ENCODE measurements at regions not wholly inside any gene's neighbourhood (a gene's known extent, or its start where the extent isn't known, plus 50 kb on each side); places are given as distances from the start of the nearest gene placed in this dataset.

DNA sequence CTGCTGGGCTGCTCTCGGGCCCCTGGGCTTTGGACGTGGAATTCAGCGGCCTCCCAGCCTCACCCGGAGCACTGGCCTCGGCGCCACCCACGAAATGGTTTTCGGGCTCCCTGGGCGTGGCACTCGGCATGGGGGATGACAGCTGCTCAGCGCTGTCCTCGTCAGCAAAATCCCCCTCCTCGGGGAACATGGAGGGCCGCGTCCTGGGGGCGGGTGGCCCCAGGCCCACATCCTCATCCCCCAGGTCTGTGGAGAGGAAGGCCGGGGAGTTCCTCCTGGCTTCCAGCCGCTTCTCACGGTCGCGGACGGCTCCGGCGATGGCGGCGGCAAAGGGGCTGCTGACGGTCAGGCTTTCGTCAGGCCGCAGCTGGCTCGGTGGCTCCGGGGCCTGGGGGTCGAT, 88.4 kb downstream of the CTTN start:
- Histone ChIP-seq H3K9me3 (peaks cover 0 to 7% of the 10 kb centered on the region in 2 donors), H3K27ac (no peak overlapping the region), H3K4me3 (no peak overlapping the region), H3K4me1 (ENCODE audit: insufficient read depth) (peaks cover 1% of the 10 kb centered on the region), H3K36me3 (no peaks in the 10 kb centered on the region), H3K27me3 (no peaks in the 10 kb centered on the region)
- DNase-seq = no peak
- intact Hi-C loops (cut with DNase I) = no loop called here
- WGBS, 3 donors = 91 to 95% (median 92%) methylated on average over 30 to 32 of the region's 32 CpGs
- TF ChIP-seq EP300 (IDR thresholded peaks at IDR 0.05) = no peak
- TF ChIP-seq, protein P1, sequence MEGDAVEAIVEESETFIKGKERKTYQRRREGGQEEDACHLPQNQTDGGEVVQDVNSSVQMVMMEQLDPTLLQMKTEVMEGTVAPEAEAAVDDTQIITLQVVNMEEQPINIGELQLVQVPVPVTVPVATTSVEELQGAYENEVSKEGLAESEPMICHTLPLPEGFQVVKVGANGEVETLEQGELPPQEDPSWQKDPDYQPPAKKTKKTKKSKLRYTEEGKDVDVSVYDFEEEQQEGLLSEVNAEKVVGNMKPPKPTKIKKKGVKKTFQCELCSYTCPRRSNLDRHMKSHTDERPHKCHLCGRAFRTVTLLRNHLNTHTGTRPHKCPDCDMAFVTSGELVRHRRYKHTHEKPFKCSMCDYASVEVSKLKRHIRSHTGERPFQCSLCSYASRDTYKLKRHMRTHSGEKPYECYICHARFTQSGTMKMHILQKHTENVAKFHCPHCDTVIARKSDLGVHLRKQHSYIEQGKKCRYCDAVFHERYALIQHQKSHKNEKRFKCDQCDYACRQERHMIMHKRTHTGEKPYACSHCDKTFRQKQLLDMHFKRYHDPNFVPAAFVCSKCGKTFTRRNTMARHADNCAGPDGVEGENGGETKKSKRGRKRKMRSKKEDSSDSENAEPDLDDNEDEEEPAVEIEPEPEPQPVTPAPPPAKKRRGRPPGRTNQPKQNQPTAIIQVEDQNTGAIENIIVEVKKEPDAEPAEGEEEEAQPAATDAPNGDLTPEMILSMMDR (IDR thresholded peaks at IDR 0.05) = no peak
- TF ChIP-seq POLR2A (IDR thresholded peaks at IDR 0.05) = no peak

DNA sequence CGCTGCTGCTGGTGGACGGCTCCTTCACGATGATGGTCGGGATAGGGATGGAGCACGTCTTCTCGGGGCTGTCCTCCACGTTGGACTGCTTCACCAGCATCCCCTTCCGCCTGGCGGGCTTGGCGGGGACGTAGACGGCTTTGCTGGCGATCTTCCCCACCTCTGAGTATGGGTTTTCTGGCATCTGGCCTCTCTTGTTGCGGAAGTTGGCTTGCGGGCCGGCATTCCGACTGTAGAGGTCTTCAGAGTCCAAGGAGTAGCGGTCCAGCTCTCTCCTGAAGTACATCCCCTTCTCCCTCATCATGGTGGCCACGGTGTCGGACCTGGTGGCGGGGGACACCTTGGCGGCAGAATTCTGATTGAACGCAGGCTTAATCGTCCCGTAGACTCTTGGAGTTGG, 88.8 kb downstream of the CTTN start:
- Histone ChIP-seq H3K4me1 (ENCODE audit: insufficient read depth) (peaks cover 1% of the 10 kb centered on the region), H3K9me3 (peaks cover 0 to 7% of the 10 kb centered on the region in 2 donors), H3K27ac (no peak overlapping the region), H3K36me3 (no peaks in the 10 kb centered on the region), H3K4me3 (no peak overlapping the region), H3K27me3 (no peaks in the 10 kb centered on the region)
- no peak for DNase-seq
- no peak for TF ChIP-seq POLR2A (IDR thresholded peaks at IDR 0.05)
- TF ChIP-seq, protein P1 (IDR thresholded peaks at IDR 0.05) = no peak
- TF ChIP-seq EP300 (IDR thresholded peaks at IDR 0.05) = no peak
- 90 to 93% (median 92%) methylated on average over 25 of the region's 25 CpGs for WGBS, 3 donors
- intact Hi-C loops (cut with DNase I) = no loop called here

DNA sequence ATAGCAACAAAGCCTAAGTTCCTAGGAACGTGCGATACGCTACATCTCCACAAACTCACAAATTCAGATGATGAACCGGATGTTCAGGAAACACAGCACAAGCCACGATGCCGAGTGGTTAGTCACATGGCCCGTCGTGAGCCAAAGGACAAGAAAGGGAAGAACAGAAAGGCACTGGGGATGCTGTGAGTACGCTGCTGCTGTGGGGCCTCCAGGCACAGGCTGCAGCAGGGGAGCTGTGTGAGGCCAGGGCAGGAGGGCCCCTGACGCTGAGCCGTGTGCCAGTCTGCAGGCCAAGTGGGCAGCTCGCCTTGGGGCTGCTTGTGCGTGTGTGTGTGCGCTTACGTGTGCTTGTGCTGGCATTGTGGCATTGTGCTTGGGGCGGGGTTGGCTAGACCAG, 89.4 kb downstream of the CTTN start:
- 85 to 90% (median 85%) methylated on average over 16 of the region's 16 CpGs for WGBS, 3 donors
- TF ChIP-seq EP300 (IDR thresholded peaks at IDR 0.05) = no peak
- TF ChIP-seq, protein P1 (IDR thresholded peaks at IDR 0.05) = no peak
- TF ChIP-seq POLR2A (IDR thresholded peaks at IDR 0.05) = no peak
- DNase-seq = no peak
- Histone ChIP-seq H3K4me3 (no peak overlapping the region), H3K27me3 (no peaks in the 10 kb centered on the region), H3K27ac (no peak overlapping the region), H3K4me1 (ENCODE audit: insufficient read depth) (no peaks in the 10 kb centered on the region), H3K36me3 (no peaks in the 10 kb centered on the region), H3K9me3 (peaks cover 0 to 7% of the 10 kb centered on the region in 2 donors)
- intact Hi-C loops (cut with DNase I) = no loop called here

DNA sequence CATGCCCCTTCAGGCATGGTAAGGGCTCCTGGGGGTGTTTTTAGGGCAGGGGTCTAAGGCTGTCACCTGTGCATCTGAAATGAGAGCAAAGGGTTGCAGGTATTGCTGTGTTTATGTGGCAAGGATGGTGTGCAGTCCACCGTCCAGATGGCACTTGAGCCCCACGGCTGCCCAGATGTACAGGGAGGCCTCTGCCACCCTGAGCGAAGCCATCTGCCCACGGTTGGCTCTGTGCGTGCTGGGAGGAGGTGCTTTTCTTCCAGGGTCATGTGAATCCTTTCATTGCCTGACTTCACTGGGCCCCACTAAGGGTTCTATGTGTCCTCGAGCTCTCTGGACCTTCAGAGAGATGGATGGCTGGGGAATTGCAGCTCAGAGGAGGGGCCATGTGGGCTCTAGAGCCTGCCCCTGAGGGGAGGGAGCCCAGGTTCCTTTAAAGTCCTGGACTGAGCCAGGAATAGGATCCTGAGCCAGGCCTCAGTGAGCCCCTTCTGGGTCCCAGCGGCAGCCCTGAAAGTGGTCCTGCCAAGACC, 89.9 kb downstream of the CTTN start:
- WGBS, 3 donors = 63 to 69% (median 65%) methylated on average over 7 of the region's 7 CpGs
- no peak overlapping the region for H3K27ac ChIP-seq
- TF ChIP-seq EP300 (IDR thresholded peaks at IDR 0.05) = no peak
- H3K36me3 ChIP-seq = no peaks in the 10 kb centered on the region
- no peaks in the 10 kb centered on the region for H3K4me1 ChIP-seq (ENCODE audit: insufficient read depth)
- H3K9me3 ChIP-seq = peaks cover 0 to 7% of the 10 kb centered on the region in 2 donors
- H3K4me3 ChIP-seq = no peak overlapping the region
- H3K27me3 ChIP-seq = no peaks in the 10 kb centered on the region
- intact Hi-C loops (cut with DNase I) = no loop called here
- no peak for DNase-seq

DNA sequence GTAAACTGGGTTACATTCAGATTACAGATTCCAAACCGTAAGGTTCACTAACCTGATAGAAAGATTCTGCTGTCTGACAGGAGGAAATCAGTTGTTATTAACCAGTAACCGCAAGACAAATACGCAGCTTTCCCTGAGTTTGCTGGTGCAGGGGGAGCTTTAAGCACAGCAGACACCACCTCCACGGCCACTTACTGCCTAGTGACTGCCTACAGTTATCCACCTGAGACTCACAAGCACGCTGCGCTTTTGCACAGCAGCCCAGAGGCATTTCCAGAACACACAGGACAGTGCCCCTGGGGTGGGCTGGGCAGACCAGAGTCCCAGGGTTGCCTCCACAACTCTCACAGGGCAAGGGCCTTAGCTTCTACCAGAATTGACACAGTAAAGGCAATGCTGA, 90.9 kb downstream of the CTTN start:
- H3K27me3 ChIP-seq = no peaks in the 10 kb centered on the region
- WGBS, 3 donors = 88 to 91% (median 89%) methylated on average over 6 of the region's 6 CpGs
- TF ChIP-seq POLR2A (IDR thresholded peaks at IDR 0.05) = no peak
- no peak for TF ChIP-seq EP300 (IDR thresholded peaks at IDR 0.05)
- TF ChIP-seq, protein P1 (IDR thresholded peaks at IDR 0.05) = no peak
- H3K4me3 ChIP-seq = no peak overlapping the region
- intact Hi-C loops (cut with DNase I) = no loop called here
- no peaks in the 10 kb centered on the region for H3K4me1 ChIP-seq (ENCODE audit: insufficient read depth)
- H3K9me3 ChIP-seq = peaks cover 0 to 7% of the 10 kb centered on the region in 2 donors
- DNase-seq = peak in 1 of 5 donors; percentile 0
- H3K36me3 ChIP-seq = no peaks in the 10 kb centered on the region
- H3K27ac ChIP-seq = no peak overlapping the region

Data from ovary (tissue), 7 donors.